ENCODE measurements at regions not wholly inside any gene's neighbourhood (a gene's known extent, or its start where the extent isn't known, plus 50 kb on each side); places are given as distances from the start of the nearest gene placed in this dataset.

GRCh38 chr7:148950806-148951205, 66.7 kb upstream of the EZH2 start:
- DNase-seq (ENCODE audit: low read depth): no peak

DNA sequence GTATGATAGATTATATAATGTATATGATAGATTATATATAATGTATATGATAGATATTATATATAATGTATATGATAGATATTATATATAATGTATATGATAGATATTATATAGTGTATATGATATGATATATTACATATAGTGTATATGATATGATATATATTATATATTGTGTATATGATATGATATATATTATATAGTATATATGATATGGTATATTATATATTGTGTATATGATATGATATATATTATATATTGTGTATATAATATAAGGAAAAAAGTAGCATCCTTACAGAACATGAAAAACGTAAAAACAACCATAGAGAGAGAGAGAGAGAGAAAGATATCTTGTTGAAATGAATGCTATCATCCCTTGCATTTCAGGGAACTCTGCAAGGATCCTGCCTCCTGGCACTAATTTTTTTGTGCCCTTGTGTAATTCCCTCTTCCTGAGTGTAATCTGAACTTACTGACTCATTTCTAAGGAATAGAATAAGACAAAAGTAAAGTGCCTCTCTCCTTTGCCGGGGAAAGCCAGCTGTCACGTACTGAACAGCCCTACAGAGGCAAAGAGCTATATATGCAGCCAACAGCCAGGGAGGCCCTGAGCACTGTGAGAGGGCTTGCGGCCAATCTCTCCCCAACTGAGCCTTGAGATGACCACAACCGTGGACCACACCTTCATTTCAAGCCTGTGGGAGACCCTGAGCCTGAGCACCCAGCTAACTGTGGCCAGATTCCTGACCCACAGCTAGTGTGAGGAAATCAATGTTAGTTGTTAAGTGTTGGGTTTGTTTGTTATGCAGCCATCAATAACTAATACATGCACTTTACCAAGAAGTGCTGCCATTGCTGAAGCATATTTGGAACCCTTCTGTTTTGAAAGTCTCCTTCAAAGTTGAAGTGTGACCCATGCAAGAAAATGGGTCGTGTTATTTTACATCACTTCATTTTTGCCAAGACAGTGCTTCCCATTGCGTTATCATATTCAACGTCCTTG, 61.1 kb upstream of the EZH2 start:
- no peak for DNase-seq (ENCODE audit: low read depth)

DNA sequence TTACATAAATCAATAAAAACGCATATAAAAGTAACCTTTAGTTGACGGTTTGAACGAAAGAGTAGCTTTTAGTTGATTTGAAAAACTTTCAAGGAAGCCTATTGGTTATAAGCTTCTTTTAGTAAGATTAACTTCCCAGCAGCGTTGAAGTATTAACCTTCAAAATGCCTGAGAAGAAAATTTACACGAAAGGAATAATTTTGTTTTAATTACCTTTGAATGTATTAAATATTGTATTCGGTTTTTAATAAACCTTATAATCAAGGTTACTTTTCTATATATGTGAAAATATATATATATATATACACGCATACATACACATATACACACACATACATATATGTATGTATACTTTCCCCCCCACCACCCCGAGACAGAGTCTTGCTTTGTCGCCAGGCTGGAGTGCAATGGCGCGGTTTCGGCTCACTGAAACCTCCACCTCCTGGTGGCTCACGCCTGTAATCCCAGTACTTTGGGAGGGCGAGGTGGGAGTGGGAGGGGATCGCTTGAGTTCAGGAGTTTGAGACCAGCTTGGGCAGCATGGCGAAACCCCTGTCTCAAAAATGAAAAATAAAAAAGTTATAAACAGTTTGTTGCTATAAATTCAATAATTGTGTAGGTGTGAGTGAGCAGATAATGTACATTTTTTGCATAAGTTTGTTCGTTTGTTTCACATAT, 57.6 kb upstream of the EZH2 start:
- no peak for DNase-seq (ENCODE audit: low read depth)

DNA sequence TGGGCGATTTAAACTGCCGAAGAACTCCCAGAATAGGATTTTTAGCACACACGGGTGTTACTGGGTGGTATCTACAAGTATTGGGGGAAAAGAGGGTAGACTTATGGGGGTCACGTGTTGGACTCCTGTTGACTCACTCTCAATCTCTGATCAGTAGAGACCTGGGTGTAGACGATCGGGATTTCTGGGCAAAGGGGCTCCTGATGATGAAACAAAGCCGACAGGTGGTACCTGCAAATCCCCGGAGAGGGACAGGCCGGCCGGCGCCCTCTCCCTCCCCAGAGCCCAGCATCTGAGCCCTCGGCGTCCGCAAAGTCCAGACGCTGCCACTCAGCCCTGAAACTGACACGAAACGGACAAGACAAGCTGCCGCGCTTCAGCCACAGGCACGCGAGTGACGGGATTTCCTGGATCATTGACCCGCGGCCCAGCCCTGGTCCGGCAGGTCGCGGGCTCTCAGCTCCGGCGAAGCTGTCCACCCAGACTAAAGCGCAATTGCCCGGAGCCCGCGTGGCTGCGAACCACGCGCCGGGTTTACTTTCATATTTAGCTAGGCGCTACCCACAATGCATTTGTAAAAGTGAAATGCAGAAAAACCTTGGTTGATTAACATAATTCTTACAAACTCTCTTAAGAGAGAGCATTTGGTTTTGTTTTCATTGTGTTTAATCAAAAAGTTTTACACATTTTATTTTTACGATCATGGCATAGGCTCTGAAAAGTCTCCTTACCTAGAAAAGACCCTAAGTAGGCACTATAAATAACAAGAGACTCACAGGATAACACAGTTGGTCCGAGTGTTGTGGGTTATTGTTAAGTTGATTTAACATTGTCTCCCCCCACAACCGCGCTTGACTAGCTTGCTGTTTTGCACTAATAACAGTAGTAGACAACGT, 56.9 kb upstream of the EZH2 start:
- DNase-seq (ENCODE audit: low read depth): peak; percentile 66

DNA sequence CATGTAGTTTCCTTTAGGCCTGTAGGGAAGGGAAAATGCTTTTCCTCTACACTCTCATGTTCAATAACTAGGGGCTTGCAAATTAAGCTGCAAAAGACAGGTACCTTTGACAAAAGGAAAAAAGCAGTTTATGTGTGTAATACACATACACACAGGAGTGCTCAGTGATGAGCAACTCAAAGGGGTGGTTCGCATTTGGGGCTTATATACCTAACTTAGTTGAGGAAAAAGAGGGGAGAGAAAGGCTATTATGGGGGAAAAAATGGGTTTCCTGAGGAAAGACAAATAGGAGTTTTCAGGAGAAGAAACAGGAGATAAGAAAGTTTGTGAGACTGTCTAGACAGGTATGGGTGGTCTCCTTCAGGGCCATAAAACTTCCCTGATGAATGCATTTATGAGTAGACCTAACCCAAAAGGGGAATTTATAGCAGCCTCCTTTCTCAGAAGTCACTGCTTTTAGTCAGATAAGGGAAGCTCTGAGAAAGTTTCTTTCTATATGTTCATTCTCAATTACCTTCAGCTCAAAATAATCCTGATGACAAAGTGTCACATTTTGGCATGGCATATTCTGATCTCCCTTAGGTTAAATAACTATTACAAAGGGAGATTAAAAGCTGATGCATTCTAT, 55.2 kb upstream of the EZH2 start:
- DNase-seq (ENCODE audit: low read depth): no peak

GRCh38 chr7:148935451-148935850, 51.4 kb upstream of the EZH2 start:
- no peak for DNase-seq (ENCODE audit: low read depth)
